GM12878 (cell line): ENCODE measurements at regions not wholly inside any gene's neighbourhood (a gene's known extent, or its start where the extent isn't known, plus 50 kb on each side); places are given as distances from the start of the nearest gene placed in this dataset.

Experiments used
- BCL11A ChIP-seq: IDR thresholded peaks from 2 replicates; pipeline ENCODE4 v1.6.1; 2011; ENCODE audit warnings: low read depth, low read length
- BRCA1 ChIP-seq: IDR thresholded peaks from 2 replicates; pipeline ENCODE4 v1.6.1; 2011; ENCODE audit warnings: low read depth, low read length, improper control_type of control experiment
- CREB1 ChIP-seq: IDR thresholded peaks from 2 replicates; pipeline ENCODE4 v1.6.1; 2012; ENCODE audit warnings: low read depth, mild to moderate bottlenecking, inconsistent platforms
- DPF2 ChIP-seq: fragments of 450-650 bp; IDR thresholded peaks from 2 replicates; pipeline ENCODE4 v1.6.1; 2017; ENCODE audit warnings: mild to moderate bottlenecking
- E4F1 ChIP-seq: fragments of 450-650 bp; IDR thresholded peaks from 2 replicates; pipeline ENCODE4 v1.6.1; 2018; ENCODE audit warnings: borderline replicate concordance, mild to moderate bottlenecking; ENCODE audit not compliant: partially characterized antibody
- HDGF ChIP-seq: fragments of 450-650 bp; IDR thresholded peaks from 2 replicates; pipeline ENCODE4 v1.6.1; 2016; ENCODE audit warnings: antibody characterized with exemption
- IKZF2 ChIP-seq, 2 experiments: fragments of 450-650 bp; IDR thresholded peaks; 2 replicates each; pipeline ENCODE4 v1.6.1; 2017; ENCODE audit warnings: mild to moderate bottlenecking in 2 of 2, moderate library complexity in 2 of 2
- IRF4 ChIP-seq: IDR thresholded peaks from 2 replicates; pipeline ENCODE4 v1.6.1; 2011; ENCODE audit warnings: low read depth, low read length
- KAT2A ChIP-seq: conservative IDR thresholded peaks from 2 replicates; pipeline ENCODE4 v1.6.1; 2011; ENCODE audit warnings: low read depth, low read length; ENCODE audit not compliant: control insufficient read depth
- KDM1A ChIP-seq: fragments of 200-600 bp; sonication (generic); IDR thresholded peaks from 2 replicates; pipeline ENCODE4 v1.6.1; 2016; ENCODE audit warnings: borderline replicate concordance
- MLLT1 ChIP-seq: fragments of 450-650 bp; IDR thresholded peaks from 2 replicates; pipeline ENCODE4 v1.6.1; 2016; ENCODE audit warnings: mild to moderate bottlenecking
- MXI1 ChIP-seq: fragments of 150-350 bp; IDR thresholded peaks from 2 replicates; pipeline ENCODE4 v1.6.1; 2011; ENCODE audit warnings: low read depth, mild to moderate bottlenecking, inconsistent platforms, low read length, improper control_type of control experiment
- MYC ChIP-seq: IDR thresholded peaks from 2 replicates; pipeline ENCODE4 v1.6.1; 2011; ENCODE audit warnings: mild to moderate bottlenecking, low read length, moderate library complexity, inconsistent platforms; ENCODE audit not compliant: insufficient read depth, insufficient replicate concordance, insufficient read length, severe bottlenecking
- SIN3A ChIP-seq: IDR thresholded peaks from 2 replicates; pipeline ENCODE4 v1.6.1; 2012; ENCODE audit warnings: low read depth, low read length, improper control_type of control experiment
- SPI1 ChIP-seq: IDR thresholded peaks from 2 replicates; pipeline ENCODE4 v1.6.1; 2011; ENCODE audit warnings: low read depth, mild to moderate bottlenecking, low read length, moderate library complexity, borderline replicate concordance; ENCODE audit not compliant: insufficient read depth
- SUPT20H ChIP-seq: IDR thresholded peaks from 2 replicates; pipeline ENCODE4 v1.6.1; 2011; ENCODE audit warnings: low read depth, mild to moderate bottlenecking, low read length, moderate library complexity, borderline replicate concordance; ENCODE audit not compliant: control insufficient read depth
- TARDBP ChIP-seq: IDR thresholded peaks from 2 replicates; pipeline ENCODE4 v1.6.1; 2016; ENCODE audit warnings: borderline replicate concordance
- ZBTB4 ChIP-seq: fragments of 450-650 bp; formaldehyde crosslinking; IDR thresholded peaks from 2 replicates; pipeline ENCODE4 v1.4.0; 2022; ENCODE audit warnings: mild to moderate bottlenecking, moderate library complexity

- TF ChIP-seq MYC = no peak
- peak; percentile 15; the same call in 1 of the 2 replicates for TF ChIP-seq BCL11A
- no peak for TF ChIP-seq E4F1
- TF ChIP-seq DPF2 = 0 out of 2 replicates have a peak, but pooled peaks have one; percentile 33
- TF ChIP-seq SUPT20H = no peak
- TF ChIP-seq BRCA1 = no peak
- TF ChIP-seq SPI1 = no peak
- no peak for TF ChIP-seq MXI1
- no peak for TF ChIP-seq SIN3A
- no peak for TF ChIP-seq TARDBP
- no peak for TF ChIP-seq ZBTB4 (CRISPR knock-in tag)
- TF ChIP-seq KDM1A = no peak
- peak; percentile 60 to 64; a peak in 3 of 4 replicates for TF ChIP-seq IKZF2 (IDR thresholded peaks at IDR 0.05)
- 0 out of 2 replicates have a peak, but pooled peaks have one; percentile 26 for TF ChIP-seq CREB1
- TF ChIP-seq KAT2A = no peak
- TF ChIP-seq HDGF = no peak
- TF ChIP-seq IRF4 = 0 out of 2 replicates have a peak, but pooled peaks have one; percentile 27
- TF ChIP-seq MLLT1 = no peak
Measured at GRCh38 chr1:212234431-212235395, 50.5 kb upstream of the PPP2R5A start (continued).
